Erythroblast (primary cell): ENCODE measurements at regions not wholly inside any gene's neighbourhood (a gene's known extent, or its start where the extent isn't known, plus 50 kb on each side); places are given as distances from the start of the nearest gene placed in this dataset.
A peak's percentile ranks its signal among the peaks of the same experiment; 100 is the strongest.

ENCODE experiments used
- DNase-seq, 2 experiments: peaks; one replicate each; lab custom pipeline; 2025; lab: John Stamatoyannopoulos, UW
- GATA1 ChIP-seq: IDR thresholded peaks from 2 replicates; pipeline ENCODE4 v1.6.1; 2011; ENCODE audit warnings: low read depth, mild to moderate bottlenecking, control low read depth, low read length, moderate library complexity
- POLR2A ChIP-seq: IDR thresholded peaks from 2 replicates; pipeline ENCODE4 v1.6.1; 2011; ENCODE audit warnings: mild to moderate bottlenecking, low read length

DNA sequence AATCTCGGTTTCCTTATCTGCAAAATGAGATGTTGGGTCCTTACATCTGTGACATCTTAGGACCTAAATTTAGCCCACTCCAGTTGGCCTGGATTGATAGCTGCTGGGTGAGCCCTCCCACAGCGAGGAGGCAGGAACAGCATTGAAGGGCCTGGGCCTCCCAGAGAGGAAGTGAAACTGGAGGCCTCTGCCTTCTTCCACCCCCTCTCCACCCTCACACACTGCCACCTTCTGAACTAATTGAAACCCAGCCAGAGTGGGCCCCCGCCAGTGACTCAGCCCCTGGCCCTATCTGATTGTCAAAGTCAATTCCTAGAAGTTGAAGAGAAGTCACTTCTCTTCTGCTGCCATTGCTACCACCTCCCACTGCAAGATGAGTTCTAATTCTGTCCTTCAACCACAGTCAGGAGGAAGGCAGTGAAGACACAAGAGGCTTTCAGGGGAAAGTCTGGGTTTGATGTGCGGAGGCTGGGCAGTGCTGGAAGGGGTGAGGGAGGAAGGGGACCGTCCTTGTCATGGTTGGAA, 55.2 kb upstream of the NEK6 start:
- DNase-seq, result peak; percentile 87 to 91
- TF ChIP-seq POLR2A (no peak), GATA1 (no peak)

DNA sequence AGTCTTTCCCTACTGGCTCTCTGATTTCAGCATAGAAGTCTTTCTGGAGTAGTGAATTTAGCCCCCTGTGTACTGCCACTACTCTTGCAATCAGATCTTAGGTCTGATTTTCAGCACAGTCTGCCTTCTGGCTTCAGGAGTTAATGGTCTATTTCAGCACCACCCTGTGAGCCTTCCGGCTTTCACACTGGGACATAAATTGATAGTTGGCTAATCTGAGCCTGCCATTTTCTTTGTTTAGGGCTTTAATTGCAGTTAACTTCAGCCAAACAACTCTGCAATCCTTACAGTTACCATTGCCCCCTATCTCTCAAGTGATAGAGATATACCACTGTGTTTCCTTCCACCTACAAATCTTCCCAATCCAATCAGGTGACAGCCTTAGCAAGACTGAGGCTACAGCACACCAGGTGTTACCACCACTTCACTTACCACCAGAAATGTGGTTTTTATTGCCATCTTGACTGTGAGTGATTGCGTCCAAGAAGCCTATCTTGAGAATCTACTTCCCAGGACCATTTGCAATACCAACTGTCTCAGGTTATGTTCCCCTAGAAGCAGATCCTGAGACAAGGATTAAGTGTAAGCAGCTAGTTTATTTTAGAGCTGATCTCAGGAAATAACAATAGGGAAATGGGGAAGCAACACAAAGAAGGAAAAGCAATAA, 51.9 kb upstream of the NEK6 start:
- no peak for TF ChIP-seq GATA1
- no peak for TF ChIP-seq POLR2A
- no peak for DNase-seq

DNA sequence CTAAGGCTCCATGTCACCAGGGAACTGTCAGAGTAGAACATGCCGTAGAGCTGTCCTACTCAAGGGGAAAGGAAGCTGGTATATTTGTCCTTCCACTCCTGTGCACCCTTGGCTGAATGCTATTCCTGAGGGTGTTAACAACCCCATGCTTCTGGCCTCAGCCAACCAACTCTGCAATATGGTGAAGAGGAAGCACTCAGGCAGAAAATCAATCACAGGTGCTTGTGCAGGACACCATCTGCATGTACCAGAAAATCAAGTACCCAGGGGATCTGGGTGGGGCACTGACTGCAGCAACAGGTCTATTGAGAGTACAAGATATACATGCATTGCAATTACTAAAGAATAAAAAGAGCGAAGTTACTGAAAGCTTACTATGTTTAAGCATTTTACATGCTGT, 51.4 kb upstream of the NEK6 start:
- no peak for DNase-seq
- TF ChIP-seq POLR2A, result no peak
- TF ChIP-seq GATA1, result no peak
